GM18508 (cell line): ENCODE measurements at regions not wholly inside any gene's neighbourhood (a gene's known extent, or its start where the extent isn't known, plus 50 kb on each side); places are given as distances from the start of the nearest gene placed in this dataset.
A peak's percentile ranks its signal among the peaks of the same experiment; 100 is the strongest.

ENCODE experiments used
- ATAC-seq: cut with Tn5 transposase; IDR thresholded peaks from one replicate; pipeline ENCODE4 v1.9.1; 2021; ENCODE audit warnings: moderate number of reproducible peaks; ENCODE audit not compliant: insufficient read depth, unreplicated experiment

DNA sequence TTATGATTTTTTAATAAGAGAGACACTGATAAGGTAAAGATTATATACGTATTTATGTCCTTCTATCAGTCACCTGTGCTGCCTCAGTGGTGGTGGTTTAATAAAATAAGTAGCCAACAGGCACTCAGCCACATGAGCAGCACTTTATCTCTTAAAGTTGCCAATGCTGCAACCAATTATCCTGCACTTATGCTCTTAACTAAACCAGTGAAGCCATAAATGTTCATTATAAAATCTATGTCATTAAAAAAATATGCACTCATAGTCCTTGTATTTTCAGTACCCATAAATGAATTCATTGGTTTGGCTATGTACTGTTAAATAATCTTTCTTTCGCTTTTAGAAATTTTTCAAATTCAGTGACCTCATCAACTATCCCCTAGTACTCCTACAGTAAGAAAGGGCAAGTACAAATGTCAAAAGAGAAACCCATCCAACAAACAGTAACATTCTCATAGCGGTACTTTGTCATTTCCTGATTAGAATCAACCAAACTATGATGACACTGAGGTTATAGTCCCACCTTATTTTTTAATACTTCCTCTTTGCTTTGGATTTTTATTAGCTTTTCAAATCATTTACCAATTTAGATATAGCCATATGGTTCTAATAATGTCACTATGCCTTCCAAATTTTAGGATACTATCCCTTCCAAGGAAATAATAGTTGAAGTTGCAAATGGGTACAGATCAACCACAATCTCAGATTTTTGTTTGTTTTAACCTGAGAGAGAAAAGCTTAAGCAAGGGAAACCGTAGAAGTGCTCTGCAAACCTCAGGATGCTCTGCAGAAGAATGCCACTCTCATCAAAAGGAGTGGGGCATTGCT lies 190.9 kb downstream of the KLF12 start:
- ATAC-seq = peak; percentile 98

DNA sequence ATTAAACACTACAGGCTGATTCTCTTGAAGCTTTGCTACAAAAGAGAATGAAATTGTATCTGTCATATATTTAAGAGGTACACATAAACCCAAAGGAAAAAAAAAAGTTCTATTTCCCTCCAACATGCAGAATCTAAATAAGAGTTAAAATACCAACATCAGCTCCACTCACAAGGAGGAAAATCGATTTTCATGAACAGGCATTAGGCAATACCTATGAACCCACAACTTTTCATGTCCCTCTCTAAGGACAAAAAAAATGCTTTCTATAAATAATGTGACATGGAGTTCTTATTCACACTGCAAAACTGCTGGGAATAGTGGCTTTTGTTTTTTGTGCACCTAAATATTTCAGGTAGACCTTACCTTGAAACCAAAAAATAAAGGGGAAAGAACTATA lies 192.5 kb downstream of the KLF12 start:
- no peak for ATAC-seq

DNA sequence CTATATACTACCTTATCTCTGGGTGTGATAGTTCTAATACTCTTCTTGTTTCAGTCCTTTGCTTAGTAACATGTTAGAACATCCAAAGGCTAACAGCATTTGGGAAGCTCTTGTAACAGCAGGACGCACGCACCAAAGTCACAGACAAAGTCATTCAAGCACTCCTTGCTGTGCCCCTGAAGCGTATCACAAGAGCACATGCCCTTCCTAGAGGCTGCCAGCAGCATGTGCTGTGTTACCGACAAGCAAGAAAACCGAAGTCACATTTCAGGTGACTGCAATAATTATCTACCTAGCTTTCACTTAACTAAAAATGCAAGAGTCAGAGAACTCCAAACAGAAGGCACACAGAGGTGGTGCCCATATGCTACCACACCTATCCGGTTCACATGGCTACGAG lies 194.1 kb downstream of the KLF12 start:
- no peak for ATAC-seq

DNA sequence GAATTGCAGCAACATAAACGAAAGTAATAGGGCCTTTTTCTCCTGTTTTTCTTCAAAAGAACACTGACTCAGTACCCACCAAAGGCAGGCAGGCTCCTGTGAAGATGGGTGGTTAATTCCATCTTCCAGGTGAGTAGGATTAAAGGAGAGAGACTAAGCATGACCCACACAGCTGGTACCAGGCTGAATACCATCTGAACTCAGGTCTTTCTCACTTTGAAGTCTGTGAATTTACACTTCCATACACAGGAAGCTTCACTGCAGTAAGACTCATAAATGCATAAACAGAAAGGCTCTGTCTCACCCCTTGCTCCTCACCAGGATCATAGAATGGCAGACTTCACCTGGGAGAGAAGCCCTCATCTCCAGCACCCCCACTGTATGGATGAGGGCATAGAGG lies 194.6 kb downstream of the KLF12 start:
- ATAC-seq = no peak

DNA sequence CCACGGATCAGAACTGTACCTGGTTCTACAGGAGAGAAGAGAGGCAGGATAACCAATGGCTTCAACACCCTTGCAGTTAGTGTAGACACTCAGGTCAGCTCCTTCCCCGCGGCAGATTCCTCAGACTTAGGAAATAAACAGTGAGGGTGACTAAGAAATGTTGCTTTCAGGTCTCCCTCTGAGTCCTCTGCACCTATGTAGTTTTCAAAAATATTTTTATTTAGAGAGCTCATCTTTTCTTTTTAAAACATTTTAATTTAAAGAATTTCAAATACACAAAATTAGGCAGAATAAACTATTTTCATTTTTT lies 195.2 kb downstream of the KLF12 start:
- ATAC-seq = no peak

DNA sequence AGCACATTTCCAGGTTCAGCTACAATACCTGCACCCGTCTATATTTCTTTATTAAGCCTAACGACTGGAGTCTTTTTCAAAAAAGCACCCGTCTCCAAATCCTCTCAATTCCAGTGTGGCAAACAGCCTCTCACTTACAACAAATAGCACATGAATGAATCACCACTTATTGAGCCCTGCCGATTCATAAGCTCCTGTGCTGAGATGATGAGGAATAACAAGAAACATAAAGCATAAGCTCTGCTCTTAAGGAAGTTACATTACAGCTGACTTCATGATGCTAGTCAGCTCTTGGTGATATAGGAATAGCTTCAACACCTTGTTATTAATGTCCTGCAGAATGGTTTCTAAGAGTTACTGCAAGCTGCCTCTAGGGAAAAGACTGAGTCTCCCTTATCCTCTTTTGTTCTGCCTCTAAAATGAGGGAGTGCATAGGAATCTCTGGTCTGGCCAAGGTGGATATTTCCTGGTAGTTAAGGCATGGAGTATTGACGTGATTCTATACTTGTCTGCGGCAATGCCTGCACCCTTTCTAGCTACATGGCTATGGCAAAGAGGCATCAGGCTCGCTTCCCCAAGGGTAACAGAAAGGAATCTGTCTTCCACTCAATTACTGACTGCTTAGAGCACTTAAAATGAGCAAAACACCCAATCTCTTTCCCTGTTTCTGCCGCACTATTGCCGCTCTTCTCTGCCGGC lies 195.7 kb downstream of the KLF12 start:
- ATAC-seq = no peak

DNA sequence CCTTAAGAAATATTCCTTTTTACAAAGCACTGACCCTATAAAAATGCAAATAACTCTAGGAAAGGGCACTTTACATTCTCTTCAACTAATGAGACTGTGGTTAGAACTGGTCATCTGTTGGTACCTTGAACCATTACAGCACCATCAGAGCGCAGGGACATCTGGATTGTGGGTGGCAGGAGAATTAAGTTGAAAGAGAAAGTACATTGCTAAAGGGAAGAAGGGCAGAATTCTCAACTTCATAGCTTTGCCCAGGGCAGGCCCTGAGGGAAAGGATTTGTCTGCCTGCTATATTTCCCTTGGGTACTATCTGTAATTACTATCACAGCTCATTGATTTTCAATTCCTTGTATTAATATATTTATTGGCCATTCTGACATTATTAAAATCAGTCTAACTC lies 196.8 kb downstream of the KLF12 start:
- ATAC-seq = no peak

DNA sequence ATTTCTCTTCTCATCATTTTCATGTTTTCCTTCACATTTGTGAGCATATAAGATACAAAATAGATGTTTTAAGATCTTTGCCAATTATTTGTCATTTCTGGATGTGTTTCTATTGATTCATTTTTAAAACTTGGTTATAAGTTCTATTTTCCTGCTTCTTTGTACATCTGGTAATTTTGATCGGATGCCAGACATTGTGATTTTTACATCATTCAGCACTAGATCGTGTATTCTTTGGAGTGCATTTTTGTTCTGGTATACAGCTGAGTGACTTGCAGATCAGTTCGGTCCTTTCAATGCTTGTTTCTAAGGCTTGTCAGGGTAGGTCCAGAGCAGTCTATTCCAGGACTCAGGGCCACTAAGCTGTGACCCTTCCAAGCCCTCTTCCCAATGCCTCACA lies 198.2 kb downstream of the KLF12 start:
- ATAC-seq = no peak

DNA sequence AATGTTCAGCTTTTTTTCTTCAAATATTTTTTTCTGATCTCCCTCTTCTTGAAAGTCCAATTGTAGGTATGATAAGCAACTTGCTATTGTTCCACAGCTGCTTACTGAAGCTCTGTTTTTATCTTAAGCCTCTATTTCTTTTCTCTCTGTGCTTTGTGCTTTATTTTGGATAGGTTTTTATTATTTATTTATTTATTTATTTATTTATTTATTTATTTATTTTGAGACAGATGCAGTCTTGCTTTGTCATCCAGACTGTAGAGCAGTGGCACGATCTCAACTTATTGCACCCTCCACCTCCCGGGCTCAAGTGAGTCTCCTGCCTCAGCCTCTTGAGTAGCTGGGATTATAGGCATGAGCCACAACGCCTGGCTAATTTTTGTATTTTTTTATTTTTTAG lies 199.4 kb downstream of the KLF12 start:
- ATAC-seq = no peak

DNA sequence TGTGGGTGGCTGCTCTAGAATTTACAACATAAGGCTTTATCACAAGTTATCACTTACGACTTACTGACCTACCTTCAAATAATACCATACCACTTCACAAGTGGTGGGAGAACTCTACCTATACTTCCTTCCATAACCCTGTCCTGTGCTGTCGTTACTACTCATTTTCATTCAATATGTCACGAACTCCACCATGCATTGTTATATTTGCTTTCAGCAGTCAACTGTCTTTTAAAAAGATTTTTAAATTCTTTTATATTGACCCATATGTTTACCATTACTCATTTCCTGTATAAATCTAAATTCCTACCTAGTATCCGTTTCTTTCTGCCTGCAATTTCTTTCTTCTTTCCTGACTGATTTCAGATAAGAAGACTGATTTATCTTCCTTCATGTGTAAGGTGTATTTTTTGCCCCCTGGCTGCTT lies 200.0 kb downstream of the KLF12 start:
- no peak for ATAC-seq

DNA sequence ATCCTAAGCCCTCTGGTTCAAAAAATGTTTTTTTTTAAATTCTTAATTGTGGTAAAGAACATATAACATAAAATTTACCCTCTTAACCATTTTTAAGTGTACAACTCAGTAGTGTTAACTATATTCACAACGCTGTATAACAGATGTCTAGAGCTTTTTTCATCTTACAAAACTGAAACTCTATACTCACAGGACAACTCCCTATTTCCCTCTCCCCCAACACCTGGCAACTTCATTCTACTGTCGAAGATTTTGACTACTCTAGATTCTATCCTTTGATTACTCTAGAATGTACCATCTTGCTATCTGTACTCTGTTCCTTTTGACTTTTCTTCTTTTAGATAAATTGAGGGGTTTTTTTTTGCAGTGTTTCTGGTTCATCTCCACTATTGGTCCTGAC lies 200.4 kb downstream of the KLF12 start:
- no peak for ATAC-seq

DNA sequence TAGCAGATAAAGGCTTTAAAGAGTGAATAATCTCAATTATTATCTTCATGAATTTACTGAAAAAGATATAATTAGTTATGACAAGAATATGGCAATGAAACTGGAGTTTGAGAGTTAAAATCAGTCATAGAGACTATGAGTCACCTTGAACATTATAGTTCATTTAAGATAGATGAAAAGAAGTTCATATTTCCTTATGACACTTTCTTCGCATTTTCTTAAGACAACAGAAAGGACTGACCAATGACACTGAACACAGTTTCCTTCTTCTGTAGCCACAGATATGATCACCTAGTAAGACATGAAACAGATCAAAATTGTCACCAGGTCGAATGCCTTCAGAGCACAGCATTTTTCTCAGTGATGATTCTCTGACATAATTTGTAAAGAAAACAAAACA lies 202.1 kb downstream of the KLF12 start:
- no peak for ATAC-seq

DNA sequence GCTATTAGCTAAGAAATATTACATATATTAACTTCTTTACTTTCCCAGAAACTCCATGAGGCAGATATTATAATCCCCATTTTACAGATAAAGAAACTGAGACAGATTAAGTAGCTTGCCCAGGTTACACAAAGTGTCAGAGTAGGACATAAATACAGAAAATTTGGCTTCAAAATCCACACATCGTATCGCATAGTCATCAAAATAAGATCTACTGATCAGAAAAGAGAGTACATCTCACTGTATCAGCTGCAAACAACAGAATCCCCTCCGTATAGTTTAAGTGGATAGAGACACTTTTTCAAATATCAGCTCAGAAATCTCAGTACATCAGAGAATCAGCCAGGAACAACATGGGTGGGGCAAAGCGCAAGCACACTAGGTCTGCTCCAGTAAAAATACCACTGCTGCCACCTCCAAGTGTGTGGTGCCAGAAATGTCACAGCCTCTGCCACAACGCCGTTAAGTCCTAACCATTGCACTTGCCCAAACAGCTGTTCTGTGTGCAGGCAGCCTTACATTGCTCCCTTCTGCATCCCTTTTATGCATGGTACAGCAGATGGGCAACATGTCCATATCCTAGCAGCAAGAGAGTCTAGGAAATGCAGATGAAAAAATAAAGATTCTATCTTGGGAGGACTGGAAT lies 204.8 kb downstream of the KLF12 start:
- ATAC-seq = no peak

DNA sequence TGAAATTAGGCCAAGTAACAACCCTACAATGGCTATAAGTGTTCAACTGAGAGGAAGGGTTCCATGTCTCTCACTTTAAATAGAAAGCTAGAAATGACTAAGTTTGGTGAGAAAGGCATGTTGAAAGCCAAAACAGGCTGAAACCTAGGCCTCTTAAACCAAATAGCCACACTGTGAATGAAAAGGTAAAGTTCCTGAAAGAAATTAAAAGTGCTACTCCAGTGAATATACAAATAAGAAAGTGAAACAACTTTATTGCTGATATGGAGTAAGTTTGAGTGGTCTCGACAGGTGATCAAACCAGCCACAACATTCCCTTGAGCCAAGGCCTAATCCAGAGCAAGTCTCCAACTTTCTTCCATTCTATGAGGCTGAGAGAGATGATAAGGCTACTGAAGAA lies 209.6 kb downstream of the KLF12 start:
- peak; percentile 84 for ATAC-seq

DNA sequence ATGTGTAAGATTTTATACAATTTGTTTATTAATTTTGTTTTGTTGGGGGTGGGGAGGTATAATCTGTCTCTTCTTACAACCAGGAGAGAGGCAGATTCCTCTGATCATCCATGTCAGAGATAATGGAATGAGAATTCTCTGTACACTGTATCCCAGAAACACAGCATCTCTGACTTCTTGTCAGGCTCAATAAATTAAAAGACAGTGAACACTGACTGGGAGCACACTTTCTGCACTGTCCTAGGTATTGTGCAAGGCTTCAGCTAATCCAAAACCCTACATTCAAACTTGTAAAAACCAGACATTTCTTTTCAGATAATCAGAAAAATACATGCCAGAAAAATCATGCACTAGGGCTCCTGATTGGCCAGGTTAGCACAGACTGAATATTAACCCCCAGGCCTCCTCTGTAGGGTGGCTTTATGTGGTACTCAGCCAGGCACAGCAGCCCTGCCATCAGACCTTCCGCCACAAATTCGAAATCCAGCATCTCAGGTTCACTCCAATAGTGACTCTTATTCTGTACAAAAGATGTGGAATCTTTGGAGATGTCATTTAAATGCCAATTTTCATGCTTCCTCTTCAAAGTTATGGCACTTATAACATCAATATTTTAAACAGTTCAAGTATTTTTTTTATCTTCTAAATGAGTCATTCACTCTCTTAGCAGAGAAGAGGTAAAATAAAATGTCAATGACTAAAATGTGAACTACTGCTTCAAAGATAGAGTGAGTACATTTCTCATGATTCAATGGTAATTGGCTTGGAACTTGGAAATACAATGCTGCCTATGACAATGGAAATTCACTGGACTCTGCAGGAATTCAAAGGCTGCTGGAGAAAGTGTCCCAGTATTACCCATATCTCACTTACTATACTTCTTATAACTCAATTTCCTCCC lies 211.5 kb downstream of the KLF12 start:
- no peak for ATAC-seq

DNA sequence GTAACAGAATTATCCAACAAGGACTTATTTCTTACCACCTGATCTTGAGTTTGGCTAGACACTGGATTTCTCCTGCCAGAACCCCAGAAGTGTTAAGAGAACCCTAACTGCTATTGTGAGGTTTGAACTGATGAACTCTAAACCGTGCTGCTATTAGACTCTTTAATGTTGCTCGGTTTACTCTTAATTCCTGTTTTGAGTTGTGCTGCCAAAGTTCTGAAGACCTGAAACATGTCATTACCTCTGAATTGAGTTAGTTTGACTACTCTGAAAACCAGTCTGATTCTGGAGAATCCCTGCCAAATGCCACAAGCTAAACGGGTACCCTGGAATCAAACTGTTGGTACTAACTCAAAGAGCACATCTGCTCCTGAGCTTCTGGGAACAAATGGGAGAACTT lies 215.5 kb downstream of the KLF12 start:
- ATAC-seq = no peak

DNA sequence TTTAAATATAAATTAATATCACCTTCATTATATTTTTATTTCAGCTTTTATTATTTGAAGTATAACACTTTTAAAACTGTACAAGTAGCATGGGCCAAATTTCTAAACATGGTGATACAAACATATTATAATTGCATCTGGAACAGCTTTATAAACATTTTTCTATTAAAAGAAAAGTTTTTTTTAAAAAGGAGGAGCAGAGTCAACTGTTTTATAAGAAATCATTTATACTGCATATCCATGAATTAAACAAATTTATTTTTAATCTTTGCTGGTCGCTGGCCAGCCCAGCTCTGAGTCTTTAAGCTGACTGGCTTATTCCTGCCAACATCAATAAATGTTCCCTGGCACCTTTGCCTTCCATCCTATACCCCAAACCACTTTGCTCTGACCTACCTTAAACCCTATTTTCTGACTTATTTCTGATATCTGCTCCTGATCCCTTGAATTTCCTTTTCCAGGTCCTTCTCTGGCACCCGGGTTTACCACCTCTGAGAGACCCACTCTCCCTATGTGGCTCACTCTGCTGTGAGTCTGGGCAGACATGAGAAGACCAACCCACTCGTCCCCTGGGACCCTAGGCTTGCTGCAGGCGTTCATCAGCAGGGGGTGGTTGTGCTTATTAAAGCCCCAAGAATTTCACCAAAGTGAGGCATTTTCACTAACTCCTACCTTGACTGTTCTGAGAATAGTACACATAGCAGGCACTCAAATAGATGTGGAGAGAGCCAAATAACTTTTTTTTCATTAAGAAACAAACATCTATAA lies 220.3 kb downstream of the KLF12 start:
- ATAC-seq = no peak

DNA sequence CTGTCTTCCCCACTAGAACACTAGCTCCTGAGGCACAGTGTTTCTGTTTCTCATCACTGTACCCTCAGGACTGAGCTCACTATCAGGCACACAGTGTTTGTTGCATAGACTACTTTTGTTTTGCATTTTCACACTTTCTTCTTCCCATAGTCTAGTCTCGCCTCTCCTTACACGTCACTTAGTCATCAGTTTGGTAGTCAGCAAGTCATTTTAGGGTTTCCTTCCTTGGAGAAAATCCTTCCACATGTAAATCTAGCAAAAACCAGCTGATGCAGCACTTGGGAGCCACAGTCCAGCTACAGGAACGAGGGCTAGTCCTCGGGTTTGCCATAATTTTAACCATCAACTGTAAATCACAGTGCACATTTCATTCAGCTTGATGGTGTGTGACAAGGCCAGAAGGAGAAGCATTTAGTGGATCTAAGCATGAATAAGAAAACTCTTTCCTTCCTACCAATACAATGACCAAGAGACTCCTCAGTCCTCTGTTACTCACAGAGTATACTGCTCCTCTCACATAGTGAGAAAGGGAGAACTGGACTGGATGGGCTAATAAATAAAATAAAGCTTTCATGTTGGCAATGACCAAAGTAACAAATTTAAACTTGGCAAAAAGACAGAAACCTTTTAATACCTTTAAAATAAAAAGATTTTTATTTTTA lies 221.0 kb downstream of the KLF12 start:
- no peak for ATAC-seq

DNA sequence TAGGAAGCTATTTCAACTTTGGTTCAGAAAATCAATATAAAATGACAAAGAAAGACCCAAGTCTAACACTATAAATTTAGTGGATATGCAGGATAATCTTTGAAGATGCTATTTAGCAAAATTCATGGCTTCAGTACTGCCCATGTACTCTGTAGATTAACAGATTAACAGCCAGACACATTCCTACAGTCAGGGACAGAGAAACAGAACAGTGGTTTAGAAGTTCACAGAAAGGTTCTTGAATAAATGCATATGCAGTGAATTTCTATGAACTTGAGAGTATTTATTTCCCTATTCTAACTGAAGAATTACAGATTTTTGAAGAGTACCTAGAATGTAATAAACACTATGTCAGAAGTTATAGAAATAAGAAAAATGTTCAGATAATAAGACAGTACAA lies 222.8 kb downstream of the KLF12 start:
- ATAC-seq = no peak
